HepG2 (cell line): ENCODE measurements at regions not wholly inside any gene's neighbourhood (a gene's known extent, or its start where the extent isn't known, plus 50 kb on each side); places are given as distances from the start of the nearest gene placed in this dataset.

Experiments
- ATAC-seq: fragments of 200-7000 bp; cut with Tn5 transposase; 3 replicates; pipeline ENCODE4 v1.9.1; 2020; ENCODE audit warnings: mild to moderate bottlenecking, moderate library complexity
- BruUV-seq: library from RNA; stranded (reverse); fragments of 400-500 nt; replicated peaks from 2 replicates; lab custom pipeline; 2021; lab: Mats Ljungman, UMichigan
- CTCF ChIA-PET: fragments of 300-600 bp; formaldehyde crosslinking; extraction: SDS; loops from one replicate; lab custom pipeline; 2021; ENCODE audit warnings: low total read pairs, inconsistent platforms, low intra/inter-chr PET ratio; lab: Yijun Ruan, JAX
- POLR2A ChIA-PET: fragments of 350-600 bp; sonication (Branson Sonifier 250); formaldehyde crosslinking; loops from one replicate; lab custom pipeline; 2020; ENCODE audit warnings: antibody characterized with exemption, inconsistent platforms; lab: Yijun Ruan, JAX
- DNase-seq: peaks from one replicate; pipeline ENCODE4 v3.0.0-alpha.2; 2015; ENCODE audit warnings: low spot score
- FAIRE-seq: peaks from 3 replicates; lab custom pipeline; 2011; peaks lifted over from hg19 to GRCh38; lab: Jason Lieb, UNC
- H2AFZ ChIP-seq: one replicate; pipeline ENCODE4 v1.6.1; 2011; ENCODE audit warnings: low read length, inconsistent platforms
- H3K27ac ChIP-seq: fragments of 300-600 bp; 3 replicates; pipeline ENCODE4 v1.8.0; 2011; ENCODE audit warnings: mixed run types, mild to moderate bottlenecking, mixed read lengths, low read length, inconsistent platforms; ENCODE audit not compliant: insufficient read depth; ENCODE audit errors: extremely low read length
- H3K27me3 ChIP-seq, 2 experiments: fragments of 200-600 bp in 1 of 2; 2 replicates in 1 of 2; 3 replicates in 1 of 2; pipeline versions ENCODE4 v1.6.0 to v1.8.0; 2011; ENCODE audit warnings: low read length in 2 of 2, mild to moderate bottlenecking in 2 of 2, moderate library complexity in 2 of 2, inconsistent platforms in 1 of 2; ENCODE audit not compliant: insufficient read depth in 2 of 2, control insufficient read depth in 1 of 2
- H3K36me3 ChIP-seq, 2 experiments: fragments of 200-600 bp in 1 of 2; replicated peaks in 1 of 2; 2 replicates in 1 of 2; 3 replicates in 1 of 2; pipeline versions ENCODE4 v1.5.1 to v1.8.0; 2011; ENCODE audit warnings: low read length in 2 of 2, inconsistent platforms in 1 of 2; ENCODE audit not compliant: insufficient read depth in 2 of 2, control insufficient read depth in 1 of 2
- H3K4me1 ChIP-seq: 2 replicates; pipeline ENCODE4 v1.5.1; 2012; ENCODE audit warnings: low read length, inconsistent platforms; ENCODE audit not compliant: insufficient read depth
- H3K4me2 ChIP-seq: 2 replicates; pipeline ENCODE4 v1.6.0; 2011; ENCODE audit warnings: low read depth, low read length, inconsistent platforms
- H3K4me3 ChIP-seq, 3 experiments: fragments of 200-600 bp in 1 of 3; sonication (generic), shearing (Covaris generic) in 1 of 3; replicated peaks in 1 of 3; 2 replicates each; pipeline ENCODE4 v1.5.1; 2011 to 2016; ENCODE audit warnings: low read length in 3 of 3, inconsistent platforms in 2 of 3, low read depth in 2 of 3, mild to moderate bottlenecking in 2 of 3, control low read depth in 1 of 3, mixed read lengths in 1 of 3; ENCODE audit not compliant: insufficient read depth in 1 of 3
- H3K79me2 ChIP-seq: one replicate; pipeline ENCODE4 v1.6.1; 2011; ENCODE audit warnings: low read length, inconsistent platforms; ENCODE audit not compliant: insufficient read depth
- H3K9ac ChIP-seq: 2 replicates; pipeline ENCODE4 v1.6.0; 2011; ENCODE audit warnings: mild to moderate bottlenecking, low read depth, low read length, inconsistent platforms; ENCODE audit not compliant: insufficient read depth
- H3K9me3 ChIP-seq: 2 replicates; pipeline ENCODE4 v1.5.1; 2012; ENCODE audit warnings: mild to moderate bottlenecking, low read length
- H4K20me1 ChIP-seq: 2 replicates; pipeline ENCODE4 v1.6.0; 2011; ENCODE audit warnings: inconsistent platforms, mild to moderate bottlenecking, low read length, moderate library complexity; ENCODE audit not compliant: insufficient read depth
- ASH2L ChIP-seq: fragments of 300-600, 200-600 bp; sonication (generic); IDR thresholded peaks from 2 replicates; pipeline ENCODE4 v1.7.0; 2017; ENCODE audit warnings: low read depth, mild to moderate bottlenecking, moderate library complexity, mixed read lengths, low read length; ENCODE audit not compliant: insufficient read length
- CCAR2 ChIP-seq: fragments of 200-400 bp; formaldehyde crosslinking; optimal IDR thresholded peaks from 2 replicates; pipeline ENCODE3; 2018; ENCODE audit warnings: low read depth, mild to moderate bottlenecking, low read length, moderate library complexity
- CHD4 ChIP-seq: fragments of 200-600 bp; sonication (generic); IDR thresholded peaks from 2 replicates; pipeline ENCODE4 v1.7.0; 2017; ENCODE audit warnings: mild to moderate bottlenecking, low read length, borderline replicate concordance
- FOXJ3 ChIP-seq: sonication (generic); formaldehyde crosslinking; IDR thresholded peaks from 2 replicates; pipeline ENCODE4 v1.4.0; 2020; ENCODE audit warnings: missing genetic modification reagents, mild to moderate bottlenecking, borderline replicate concordance
- ISL2 ChIP-seq: sonication (generic); formaldehyde crosslinking; IDR thresholded peaks from 2 replicates; pipeline ENCODE4 v1.5.0; 2020; ENCODE audit warnings: missing genetic modification reagents
- NFIC ChIP-seq: IDR thresholded peaks from 2 replicates; pipeline ENCODE4 v1.6.1; 2012; ENCODE audit warnings: mild to moderate bottlenecking, low read length, inconsistent platforms
- PLRG1 ChIP-seq: fragments of 450-650 bp; conservative IDR thresholded peaks from 2 replicates; pipeline ENCODE4 v1.6.1; 2016
- POLR2G ChIP-seq: fragments of 200-400 bp; formaldehyde crosslinking; IDR thresholded peaks from 2 replicates; pipeline ENCODE4 v1.6.1; 2018; ENCODE audit warnings: mild to moderate bottlenecking, low read depth, low read length, moderate library complexity
- PRPF4 ChIP-seq: fragments of 200-400 bp; formaldehyde crosslinking; IDR thresholded peaks from 2 replicates; pipeline ENCODE4 v1.6.1; 2016; ENCODE audit warnings: low read length, low read depth; ENCODE audit not compliant: poor library complexity, severe bottlenecking
- SAP130 ChIP-seq: IDR thresholded peaks from 2 replicates; pipeline ENCODE4 v1.6.1; 2016; ENCODE audit warnings: low read depth
- SMYD3 ChIP-seq: sonication (generic); formaldehyde crosslinking; IDR thresholded peaks from 2 replicates; pipeline ENCODE4 v1.8.1; 2023; ENCODE audit warnings: mild to moderate bottlenecking, missing genetic modification reagents
- TEAD3 ChIP-seq: optimal IDR thresholded peaks from 2 replicates; pipeline ENCODE3; 2016; ENCODE audit warnings: borderline replicate concordance
- YEATS4 ChIP-seq: sonication (generic); formaldehyde crosslinking; IDR thresholded peaks from 2 replicates; pipeline ENCODE4 v1.4.0; 2020; ENCODE audit warnings: missing genetic modification reagents, borderline replicate concordance
- ZNF234 ChIP-seq: sonication (generic); formaldehyde crosslinking; conservative IDR thresholded peaks from 2 replicates; pipeline ENCODE4 v1.5.1; 2020; ENCODE audit warnings: mild to moderate bottlenecking, missing genetic modification reagents
- ZNF337 ChIP-seq: sonication (generic); formaldehyde crosslinking; IDR thresholded peaks from 2 replicates; pipeline ENCODE4 v1.5.1; 2020; ENCODE audit warnings: missing genetic modification reagents, low read depth, mild to moderate bottlenecking, borderline replicate concordance
- ZNF749 ChIP-seq: sonication (generic); formaldehyde crosslinking; IDR thresholded peaks from 2 replicates; pipeline ENCODE4 v1.8.0; 2022; ENCODE audit warnings: mild to moderate bottlenecking, missing genetic modification reagents, moderate library complexity, borderline replicate concordance
- WGBS: methylation state at CpG from one replicate; pipeline ENCODE4 v1.1.6; 2017; ENCODE audit warnings: low lambda C conversion rate; 5-methylcytosine and 5-hydroxymethylcytosine counted together
- in situ Hi-C: cut with HindIII; loops from 2 replicates; pipeline ENCODE4 v1.10.0; 2017; ENCODE audit warnings: low pct_unique_long_range_greater_than_20kb; ENCODE audit not compliant: extremely low pct_ligation_motif_present
- intact Hi-C: fragments of 100-400 bp; cut with micrococcal nuclease; formaldehyde crosslinking; loops from one replicate; pipeline ENCODE4 v1.10.0; 2022; ENCODE audit not compliant: unreplicated experiment

DNA sequence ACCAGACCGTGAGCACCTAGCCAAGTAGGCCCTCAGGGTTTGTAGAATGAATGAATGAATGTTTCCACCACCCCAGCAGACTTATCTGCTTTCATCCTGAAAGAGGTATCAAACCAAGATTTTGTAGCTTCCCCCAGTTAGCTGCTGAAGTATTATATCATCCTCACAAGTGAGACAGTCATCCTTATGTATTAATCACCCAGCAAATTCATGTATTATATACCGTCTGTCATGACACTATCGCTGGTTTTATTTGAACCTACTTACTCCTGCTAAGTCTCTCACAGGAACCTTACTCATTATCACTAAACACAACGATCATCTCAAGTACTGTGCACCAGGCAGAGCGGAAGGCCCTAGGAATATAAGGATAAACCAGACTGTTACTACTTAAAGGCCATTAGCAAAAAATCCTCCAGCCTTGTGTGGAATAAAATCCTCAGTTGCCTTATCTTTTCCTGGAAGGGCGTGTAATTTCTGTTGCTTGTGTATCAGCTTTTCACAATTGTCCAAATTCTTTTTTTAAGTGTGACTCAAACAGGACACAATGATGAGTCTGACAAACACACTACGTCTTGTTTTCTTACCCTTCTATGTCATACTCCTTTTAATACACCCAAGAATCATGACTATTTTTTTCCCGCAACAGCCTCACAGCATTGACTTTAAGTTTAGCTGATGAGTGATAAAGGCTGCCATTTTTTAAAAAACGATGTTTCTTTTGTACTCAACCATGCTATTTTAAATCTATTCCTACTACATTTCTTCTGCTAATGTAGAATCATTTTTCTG lies 176.1 kb upstream of the KLF14 start:
- peak overlapping the region; percentile 84 for H3K4me2 ChIP-seq
- no TSS peak for BruUV-seq
- peaks cover 96% of the 10 kb centered on the region for H3K79me2 ChIP-seq
- ATAC-seq (no peak), DNase-seq (no peak), FAIRE-seq (no peak)
- peak overlapping the region; percentile 94 for H3K27ac ChIP-seq
- H3K4me3 ChIP-seq = peak overlapping the region; percentile 54 to 72 (median 67); a peak in 5 of 6 replicates
- TF ChIP-seq PLRG1 (no peak), PRPF4 (peak; percentile 56)
- no peaks in the 10 kb centered on the region for H3K9me3 ChIP-seq
- peak overlapping the region; percentile 28 for H3K9ac ChIP-seq
- no peaks in the 10 kb centered on the region for H4K20me1 ChIP-seq
- in situ Hi-C loops = no loop called here
- H3K36me3 ChIP-seq = peaks cover 1 to 6% of the 10 kb centered on the region in 2 experiments; a peak in 4 of 5 replicates
- intact Hi-C loops = no loop called here
- H2AFZ ChIP-seq = no peak overlapping the region
- peaks cover 97% of the 10 kb centered on the region for H3K4me1 ChIP-seq
- WGBS = 84% methylated on average over 9 of the region's 9 CpGs
- H3K27me3 ChIP-seq = no peaks in the 10 kb centered on the region
- ChIA-PET CTCF (no interaction called here), POLR2A (no interaction called here)

DNA sequence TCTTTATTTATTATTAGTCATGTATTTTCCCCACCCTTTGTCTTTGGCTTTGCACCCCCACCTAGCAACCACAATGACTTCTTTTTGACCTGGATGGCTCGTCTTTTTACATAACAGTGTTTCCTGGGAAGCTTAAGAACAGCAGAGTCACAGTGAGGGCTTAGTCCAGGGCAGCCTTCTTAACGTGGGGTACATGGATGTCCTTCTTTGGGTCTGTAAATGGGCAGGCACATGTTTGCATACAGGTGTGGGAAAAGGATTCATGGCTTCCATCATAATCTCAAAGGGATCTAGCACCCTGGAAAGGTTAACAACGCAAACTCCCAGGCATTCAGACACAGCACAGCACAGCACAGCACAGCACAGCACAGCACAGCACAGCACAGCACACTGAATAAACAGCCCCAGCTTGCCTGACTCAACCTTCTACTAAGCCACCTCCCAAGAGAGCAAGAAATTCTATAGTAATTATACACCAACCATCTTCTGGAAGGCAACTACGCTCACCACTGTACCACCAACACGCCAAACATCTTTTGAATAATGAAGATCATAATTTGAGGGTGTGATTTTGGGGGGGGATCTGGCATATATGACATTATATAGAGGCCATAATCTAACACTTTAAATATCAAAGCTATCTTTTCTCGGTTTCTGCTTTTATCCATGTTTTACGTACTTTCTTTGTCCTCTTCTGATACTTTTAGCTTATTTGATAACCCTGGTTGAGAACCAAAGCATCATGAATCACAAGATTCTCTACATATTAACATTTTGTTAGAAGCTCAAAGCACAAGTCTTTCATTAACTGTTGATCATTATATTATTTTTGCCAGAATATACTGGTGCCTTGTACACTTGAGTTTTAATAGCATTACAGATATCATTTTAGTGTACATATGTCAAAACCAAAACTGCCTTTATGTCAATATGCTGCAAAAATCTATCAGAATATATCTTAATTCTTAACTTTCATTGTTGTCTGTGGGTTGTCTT lies 177.2 kb upstream of the KLF14 start:
- Histone ChIP-seq H4K20me1 (no peaks in the 10 kb centered on the region), H3K4me1 (peaks cover 97% of the 10 kb centered on the region), H3K4me2 (peak overlapping the region; percentile 84), H3K27ac (peak overlapping the region; percentile 94), H3K27me3 (no peaks in the 10 kb centered on the region), H3K9me3 (no peaks in the 10 kb centered on the region), H3K36me3 (no peaks in the 10 kb centered on the region; a peak in 2 of 5 replicates), H3K4me3 (peak overlapping the region; percentile 54 to 72 (median 67)), H3K9ac (peak overlapping the region; percentile 76), H3K79me2 (peaks cover 96% of the 10 kb centered on the region), H2AFZ (no peak overlapping the region)
- DNase-seq (peak; percentile 28), FAIRE-seq (no peak), ATAC-seq (no peak)
- TSS peak; percentile 38 for BruUV-seq
- intact Hi-C loops = no loop called here
- ChIA-PET POLR2A (interaction anchor here (1.1 to 2.9 kb wide), 6 partner anchors 14 to 146 kb away, joined by 3 to 7 read pairs (median 4); no protein-coding TSS in a partner anchor), CTCF (no interaction called here)
- 65% methylated on average over 6 of the region's 7 CpGs for WGBS
- in situ Hi-C loops = no loop called here
- TF ChIP-seq SAP130 = peak; percentile 26; the same call in 1 of the 2 replicates
- TF ChIP-seq POLR2G = peak; percentile 64
- peak; percentile 9 for TF ChIP-seq TEAD3 (CRISPR knock-in tag)
- 0 out of 2 replicates have a peak, but pooled peaks have one; percentile 14 for TF ChIP-seq NFIC
- no peak for TF ChIP-seq YEATS4 (CRISPR knock-in tag)
- TF ChIP-seq CHD4 = no peak
- TF ChIP-seq FOXJ3 (CRISPR knock-in tag) = no peak
- TF ChIP-seq ZNF234 = no peak
- TF ChIP-seq ZNF337 (CRISPR knock-in tag) = no peak
- 0 out of 2 replicates have a peak, but pooled peaks have one; percentile 4 for TF ChIP-seq SMYD3 (CRISPR knock-in tag)
- TF ChIP-seq CCAR2 = no peak
- TF ChIP-seq ASH2L = no peak
- no peak for TF ChIP-seq ZNF749 (CRISPR knock-in tag)
- TF ChIP-seq ISL2 = no peak
